22Rv1 (cell line): ENCODE measurements at regions not wholly inside any gene's neighbourhood (a gene's known extent, or its start where the extent isn't known, plus 50 kb on each side); places are given as distances from the start of the nearest gene placed in this dataset.

ENCODE experiments used
- H3K27ac ChIP-seq: fragments of 450-650 bp; 2 replicates; pipeline ENCODE4 v1.5.1; 2017
- CTCF ChIP-seq: fragments of 450-650 bp; IDR thresholded peaks from 2 replicates; pipeline ENCODE4 v1.5.1; 2017; ENCODE audit warnings: mild to moderate bottlenecking
- ZFX ChIP-seq: fragments of 450-650 bp; IDR thresholded peaks from 2 replicates; pipeline ENCODE4 v1.6.1; 2017; ENCODE audit warnings: antibody characterized with exemption, borderline replicate concordance

- no peak for TF ChIP-seq ZFX
- no peak for TF ChIP-seq CTCF
- no peak overlapping the region for H3K27ac ChIP-seq
Observed at GRCh38 chr12:42926232-42926631, 336.7 kb upstream of the PRICKLE1 start.

- no peak for TF ChIP-seq CTCF
- no peak for TF ChIP-seq ZFX
- H3K27ac ChIP-seq: no peak overlapping the region
Observed at GRCh38 chr12:42924482-42924881, 334.9 kb upstream of the PRICKLE1 start.

GRCh38 chr12:42923583-42923982 lies 334.0 kb upstream of the PRICKLE1 start:
- TF ChIP-seq ZFX (no peak), CTCF (no peak)
- H3K27ac ChIP-seq: no peak overlapping the region

GRCh38 chr12:42923156-42923555 lies 333.6 kb upstream of the PRICKLE1 start:
- TF ChIP-seq ZFX: no peak
- TF ChIP-seq CTCF: no peak
- no peak overlapping the region for H3K27ac ChIP-seq

GRCh38 chr12:42922505-42922850 lies 332.9 kb upstream of the PRICKLE1 start:
- H3K27ac ChIP-seq: 0 out of 2 replicates have a peak overlapping the region, but pooled peaks have one; percentile 27
- TF ChIP-seq ZFX (no peak), CTCF (no peak)

GRCh38 chr12:42921741-42922504 lies 332.4 kb upstream of the PRICKLE1 start:
- peak overlapping the region; percentile 27; the same call in 1 of the 2 replicates for H3K27ac ChIP-seq

More at GRCh38 chr12:42921741-42922504, 332.4 kb upstream of the PRICKLE1 start:
- TF ChIP-seq CTCF: no peak
- TF ChIP-seq ZFX: no peak
